Nephron (organoid): ENCODE measurements at regions not wholly inside any gene's neighbourhood (a gene's known extent, or its start where the extent isn't known, plus 50 kb on each side); places are given as distances from the start of the nearest gene placed in this dataset.
A peak's percentile ranks its signal among the peaks of the same experiment; 100 is the strongest.

Experiments
- H3K27ac Mint-ChIP-seq, 3 experiments: 2 replicates each; pipeline ENCODE4 v1.8.0; 2020; ENCODE audit warnings: mixed read lengths in 3 of 3, mild to moderate bottlenecking in 2 of 3, moderate library complexity in 1 of 3
- H3K27me3 Mint-ChIP-seq: 2 replicates; pipeline ENCODE4 v1.8.0; 2021; ENCODE audit warnings: low read depth, mild to moderate bottlenecking, moderate library complexity, mixed read lengths
- H3K36me3 Mint-ChIP-seq: 2 replicates; pipeline ENCODE4 v1.8.0; 2020; ENCODE audit warnings: low read depth, mixed read lengths
- H3K4me1 Mint-ChIP-seq: 2 replicates; pipeline ENCODE4 v1.8.0; 2020; ENCODE audit warnings: mixed read lengths
- H3K4me3 Mint-ChIP-seq, 3 experiments: 2 replicates each; pipeline ENCODE4 v1.8.0; 2020; ENCODE audit warnings: mild to moderate bottlenecking in 3 of 3, mixed read lengths in 3 of 3, moderate library complexity in 2 of 3
- H3K9me3 Mint-ChIP-seq: 2 replicates; pipeline ENCODE4 v1.8.0; 2020; ENCODE audit warnings: mixed read lengths
- CTCF ChIP-seq, 3 experiments: fragments of 200-600 bp; sonication (generic); IDR thresholded peaks; one replicate each; pipeline ENCODE4 v1.5.0; 2021; ENCODE audit warnings: antibody characterized with exemption in 3 of 3; ENCODE audit not compliant: unreplicated experiment in 3 of 3

- no peak overlapping the region for H3K4me3 Mint-ChIP-seq
- no peaks in the 10 kb centered on the region for H3K27me3 Mint-ChIP-seq
- H3K4me1 Mint-ChIP-seq, result peaks cover 4% of the 10 kb centered on the region
- no peak overlapping the region for H3K27ac Mint-ChIP-seq
- TF ChIP-seq CTCF (IDR thresholded peaks at IDR 0.05; ENCODE audit: unreplicated experiment in 3 of 3), result no peak
- H3K9me3 Mint-ChIP-seq, result no peaks in the 10 kb centered on the region
- no peaks in the 10 kb centered on the region for H3K36me3 Mint-ChIP-seq
Measured at GRCh38 chr14:53605562-53605961, 351.1 kb downstream of the BMP4 start.

GRCh38 chr14:53603994-53604393 is 352.6 kb downstream of the BMP4 start:
- H3K36me3 Mint-ChIP-seq, result no peaks in the 10 kb centered on the region
- H3K9me3 Mint-ChIP-seq, result no peaks in the 10 kb centered on the region
- TF ChIP-seq CTCF (IDR thresholded peaks at IDR 0.05; ENCODE audit: unreplicated experiment in 3 of 3), result no peak
- H3K4me3 Mint-ChIP-seq, result no peak overlapping the region
- H3K27me3 Mint-ChIP-seq, result no peaks in the 10 kb centered on the region
- peaks cover 14% of the 10 kb centered on the region for H3K4me1 Mint-ChIP-seq
- no peak overlapping the region for H3K27ac Mint-ChIP-seq

GRCh38 chr14:53601409-53601808 is 355.2 kb downstream of the BMP4 start:
- Mint-ChIP-seq H3K36me3 (no peaks in the 10 kb centered on the region), H3K4me3 (no peak overlapping the region), H3K27me3 (no peaks in the 10 kb centered on the region), H3K27ac (no peak overlapping the region), H3K4me1 (peaks cover 19% of the 10 kb centered on the region), H3K9me3 (no peaks in the 10 kb centered on the region)
- no peak for TF ChIP-seq CTCF (IDR thresholded peaks at IDR 0.05; ENCODE audit: unreplicated experiment in 3 of 3)

GRCh38 chr14:53599221-53599945 is 357.2 kb downstream of the BMP4 start:
- H3K4me3 Mint-ChIP-seq, result no peak overlapping the region
- H3K27ac Mint-ChIP-seq, result peak overlapping the region in 2 of 3 experiments; percentile 14 to 35
- no peak for TF ChIP-seq CTCF (IDR thresholded peaks at IDR 0.05; ENCODE audit: unreplicated experiment in 3 of 3)
- no peaks in the 10 kb centered on the region for H3K36me3 Mint-ChIP-seq
- no peaks in the 10 kb centered on the region for H3K27me3 Mint-ChIP-seq
- peaks cover 14% of the 10 kb centered on the region for H3K4me1 Mint-ChIP-seq
- H3K9me3 Mint-ChIP-seq, result peaks cover 3% of the 10 kb centered on the region

GRCh38 chr14:53596853-53597525 is 359.6 kb downstream of the BMP4 start:
- H3K9me3 Mint-ChIP-seq, result peaks cover 3% of the 10 kb centered on the region
- TF ChIP-seq CTCF (IDR thresholded peaks at IDR 0.05; ENCODE audit: unreplicated experiment in 3 of 3), result no peak
- no peak overlapping the region for H3K4me3 Mint-ChIP-seq
- peaks cover 3% of the 10 kb centered on the region for H3K27me3 Mint-ChIP-seq
- peaks cover 14% of the 10 kb centered on the region for H3K4me1 Mint-ChIP-seq
- H3K36me3 Mint-ChIP-seq, result no peaks in the 10 kb centered on the region
- no peak overlapping the region for H3K27ac Mint-ChIP-seq

GRCh38 chr14:53591816-53592215 is 364.8 kb downstream of the BMP4 start:
- H3K9me3 Mint-ChIP-seq, result peaks cover 3% of the 10 kb centered on the region
- H3K4me1 Mint-ChIP-seq, result peaks cover 11% of the 10 kb centered on the region
- no peaks in the 10 kb centered on the region for H3K36me3 Mint-ChIP-seq
- no peak overlapping the region for H3K27ac Mint-ChIP-seq
- TF ChIP-seq CTCF (IDR thresholded peaks at IDR 0.05; ENCODE audit: unreplicated experiment in 3 of 3), result no peak
- H3K27me3 Mint-ChIP-seq, result peaks cover 8% of the 10 kb centered on the region
- no peak overlapping the region for H3K4me3 Mint-ChIP-seq
